Type B pancreatic cell (in vitro differentiated cells): ENCODE measurements at regions not wholly inside any gene's neighbourhood (a gene's known extent, or its start where the extent isn't known, plus 50 kb on each side); places are given as distances from the start of the nearest gene placed in this dataset.
A peak's percentile ranks its signal among the peaks of the same experiment; 100 is the strongest.
"Not testable (repeated sequence)": the region's sequence is repeated elsewhere in the genome, so short reads cannot be mapped to it uniquely, and the experiment has no call there.

ENCODE experiments used
- DNase-seq: peaks from one replicate; pipeline ENCODE4 v3.0.0; 2021; ENCODE audit warnings: mixed read lengths; ENCODE audit not compliant: unreplicated experiment; ENCODE audit errors: extremely low spot score
- H3K27ac Mint-ChIP-seq: 2 replicates; pipeline ENCODE4 v1.8.0; 2021; ENCODE audit warnings: mild to moderate bottlenecking, mixed read lengths
- H3K27me3 Mint-ChIP-seq: 2 replicates; pipeline ENCODE4 v1.8.0; 2021; ENCODE audit warnings: mixed read lengths
- H3K36me3 Mint-ChIP-seq: 2 replicates; pipeline ENCODE4 v1.8.0; 2021; ENCODE audit warnings: mixed read lengths
- H3K4me1 Mint-ChIP-seq: one replicate; pipeline ENCODE4 v1.8.0; 2021; ENCODE audit warnings: mixed read lengths; ENCODE audit not compliant: unreplicated experiment
- H3K4me3 Mint-ChIP-seq: 2 replicates; pipeline ENCODE4 v1.8.0; 2021; ENCODE audit warnings: mild to moderate bottlenecking, mixed read lengths
- H3K9me3 Mint-ChIP-seq: 2 replicates; pipeline ENCODE4 v1.8.0; 2021; ENCODE audit warnings: mixed read lengths
- TF ChIP-seq, protein P1 (sequence below): fragments of 200-600 bp; sonication (generic); conservative IDR thresholded peaks from 2 replicates; pipeline ENCODE4 v1.5.0; 2021; ENCODE audit warnings: antibody characterized with exemption, mild to moderate bottlenecking

DNA sequence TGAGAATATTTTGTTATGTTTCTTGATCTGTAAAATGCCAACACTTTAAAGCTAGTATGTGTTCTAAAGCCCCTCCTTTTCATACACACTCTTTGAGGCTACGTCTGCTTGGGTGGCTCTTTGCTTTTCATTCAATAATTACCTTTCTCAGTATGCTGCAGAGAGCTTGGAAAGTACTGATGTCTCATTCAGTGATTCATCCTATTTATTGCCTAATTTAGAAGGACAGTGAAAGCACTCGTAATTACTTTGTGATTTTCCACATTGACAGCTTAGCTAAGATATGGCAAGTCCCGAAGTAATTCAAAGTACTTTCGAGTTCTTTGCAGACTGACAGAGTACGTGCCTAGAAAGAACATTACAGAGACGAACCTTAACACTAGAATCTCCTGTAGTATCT lies 57.2 kb downstream of the BMP15 start:
- Mint-ChIP-seq H3K27me3 (no peaks in the 10 kb centered on the region), H3K9me3 (no peaks in the 10 kb centered on the region)

DNA sequence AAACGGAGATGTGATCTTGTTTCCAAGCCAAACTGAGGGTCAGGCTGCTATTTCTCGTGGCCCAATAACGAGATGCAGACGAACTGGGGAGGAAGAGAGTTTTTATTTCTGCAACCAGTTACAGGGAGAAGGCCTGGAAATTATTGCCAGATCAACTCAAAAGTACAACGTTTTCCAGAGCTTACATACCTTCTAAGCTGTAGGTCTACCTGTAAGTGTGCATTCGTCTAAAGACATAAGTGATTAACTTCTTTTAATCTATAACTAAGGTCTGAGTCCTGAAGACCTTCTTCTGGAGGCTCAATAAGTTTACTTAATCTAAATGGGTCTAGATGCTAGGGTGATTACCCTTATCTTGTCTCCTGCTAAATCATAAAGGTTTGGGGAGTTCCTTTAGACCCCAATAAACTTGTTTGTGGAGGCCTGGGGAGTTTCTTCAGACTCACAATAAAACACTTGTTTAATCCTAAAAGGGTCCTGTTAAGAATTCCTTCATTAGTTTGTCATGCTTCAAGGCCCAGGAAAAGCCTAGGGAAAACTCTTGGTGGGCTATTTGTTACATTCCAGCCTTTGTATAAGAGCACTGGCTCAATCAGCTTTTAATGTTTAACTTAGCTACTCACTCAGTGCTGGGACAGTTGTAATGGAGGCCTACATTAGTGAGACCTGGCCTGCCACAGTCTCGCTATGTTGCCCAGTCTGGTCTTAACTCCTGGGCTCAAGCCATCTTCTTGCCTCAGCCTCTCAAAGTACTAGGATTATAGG lies 58.5 kb downstream of the BMP15 start:
- H3K4me1 Mint-ChIP-seq, H3K27ac Mint-ChIP-seq, H3K4me3 Mint-ChIP-seq, DNase-seq, H3K9me3 Mint-ChIP-seq, H3K27me3 Mint-ChIP-seq, H3K36me3 Mint-ChIP-seq: not testable (repeated sequence)

More for the DNA sequence above, 57.2 kb downstream of the BMP15 start:
- TF ChIP-seq, protein P1, sequence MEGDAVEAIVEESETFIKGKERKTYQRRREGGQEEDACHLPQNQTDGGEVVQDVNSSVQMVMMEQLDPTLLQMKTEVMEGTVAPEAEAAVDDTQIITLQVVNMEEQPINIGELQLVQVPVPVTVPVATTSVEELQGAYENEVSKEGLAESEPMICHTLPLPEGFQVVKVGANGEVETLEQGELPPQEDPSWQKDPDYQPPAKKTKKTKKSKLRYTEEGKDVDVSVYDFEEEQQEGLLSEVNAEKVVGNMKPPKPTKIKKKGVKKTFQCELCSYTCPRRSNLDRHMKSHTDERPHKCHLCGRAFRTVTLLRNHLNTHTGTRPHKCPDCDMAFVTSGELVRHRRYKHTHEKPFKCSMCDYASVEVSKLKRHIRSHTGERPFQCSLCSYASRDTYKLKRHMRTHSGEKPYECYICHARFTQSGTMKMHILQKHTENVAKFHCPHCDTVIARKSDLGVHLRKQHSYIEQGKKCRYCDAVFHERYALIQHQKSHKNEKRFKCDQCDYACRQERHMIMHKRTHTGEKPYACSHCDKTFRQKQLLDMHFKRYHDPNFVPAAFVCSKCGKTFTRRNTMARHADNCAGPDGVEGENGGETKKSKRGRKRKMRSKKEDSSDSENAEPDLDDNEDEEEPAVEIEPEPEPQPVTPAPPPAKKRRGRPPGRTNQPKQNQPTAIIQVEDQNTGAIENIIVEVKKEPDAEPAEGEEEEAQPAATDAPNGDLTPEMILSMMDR, result no peak
- H3K27ac Mint-ChIP-seq, result no peak overlapping the region
- no peak overlapping the region for H3K4me3 Mint-ChIP-seq
- no peaks in the 10 kb centered on the region for H3K4me1 Mint-ChIP-seq
- H3K36me3 Mint-ChIP-seq, result no peaks in the 10 kb centered on the region
- DNase-seq, result no peak

GRCh38 chrX:50971395-50971794 lies 60.9 kb downstream of the BMP15 start:
- Mint-ChIP-seq H3K9me3 (no peaks in the 10 kb centered on the region), H3K4me3 (no peak overlapping the region), H3K27me3 (no peaks in the 10 kb centered on the region), H3K36me3 (no peaks in the 10 kb centered on the region), H3K4me1 (no peaks in the 10 kb centered on the region), H3K27ac (no peak overlapping the region)
- TF ChIP-seq, protein P1, result no peak
- DNase-seq, result no peak

- Mint-ChIP-seq H3K27ac (no peak overlapping the region), H3K9me3 (no peaks in the 10 kb centered on the region), H3K4me3 (no peak overlapping the region), H3K4me1 (no peaks in the 10 kb centered on the region), H3K36me3 (no peaks in the 10 kb centered on the region), H3K27me3 (no peaks in the 10 kb centered on the region)
- DNase-seq, result no peak
- TF ChIP-seq, protein P1, result no peak
Observed at GRCh38 chrX:50973199-50973598, 62.7 kb downstream of the BMP15 start.

- H3K4me1 Mint-ChIP-seq, result no peaks in the 10 kb centered on the region
- no peak overlapping the region for H3K27ac Mint-ChIP-seq
- TF ChIP-seq, protein P1, result peak; percentile 21
- DNase-seq, result no peak
- H3K36me3 Mint-ChIP-seq, result no peaks in the 10 kb centered on the region
- H3K27me3 Mint-ChIP-seq, result no peaks in the 10 kb centered on the region
- H3K4me3 Mint-ChIP-seq, result no peak overlapping the region
- no peaks in the 10 kb centered on the region for H3K9me3 Mint-ChIP-seq
Observed at GRCh38 chrX:50978920-50979682, 68.6 kb downstream of the BMP15 start.

DNA sequence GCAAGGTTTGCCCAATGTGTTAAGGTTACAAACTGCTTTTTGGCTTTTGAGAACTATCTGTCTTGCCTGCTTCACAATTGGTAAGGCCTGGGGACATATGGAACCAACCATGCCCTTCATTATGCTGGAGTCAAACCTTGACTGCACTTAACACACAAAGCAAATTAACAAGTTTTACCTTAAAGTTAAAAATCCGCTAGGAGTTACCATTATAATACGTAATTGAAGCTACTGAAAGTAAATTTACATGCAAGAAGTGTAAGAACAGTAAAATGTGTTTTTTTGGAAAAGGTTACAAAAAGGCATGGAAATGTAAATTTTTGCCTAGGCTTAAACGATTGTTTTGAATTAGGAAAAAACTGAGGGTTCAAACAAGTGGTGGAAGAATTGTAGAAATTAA lies 69.7 kb downstream of the BMP15 start:
- H3K4me1 Mint-ChIP-seq, result no peaks in the 10 kb centered on the region
- DNase-seq, result no peak
- H3K4me3 Mint-ChIP-seq, result no peak overlapping the region
- H3K9me3 Mint-ChIP-seq, result no peaks in the 10 kb centered on the region
- no peak overlapping the region for H3K27ac Mint-ChIP-seq
- H3K36me3 Mint-ChIP-seq, result no peaks in the 10 kb centered on the region
- no peaks in the 10 kb centered on the region for H3K27me3 Mint-ChIP-seq
- TF ChIP-seq, protein P1, result no peak
